Activated CD4-positive, alpha-beta T cell treated with anti-CD3 and anti-CD28 coated beads, Interleukin-2, amount 50 U/mL, for 16 hours (primary cell): ENCODE measurements at regions not wholly inside any gene's neighbourhood (a gene's known extent, or its start where the extent isn't known, plus 50 kb on each side); places are given as distances from the start of the nearest gene placed in this dataset.
A peak's percentile ranks its signal among the peaks of the same experiment; 100 is the strongest.
"Not testable (repeated sequence)": the region's sequence is repeated elsewhere in the genome, so short reads cannot be mapped to it uniquely, and the experiment has no call there.

Experiments used
- DNase-seq: peaks from one replicate; pipeline ENCODE4 v3.0.0-alpha.2; 2020

- DNase-seq: no peak
Observed at GRCh38 chr1:64318428-64318827, 115.0 kb downstream of the UBE2U start.

GRCh38 chr1:64320007-64320406, 116.6 kb downstream of the UBE2U start:
- no peak for DNase-seq

- DNase-seq: peak; percentile 36
Observed at GRCh38 chr1:64320470-64320869, 117.0 kb downstream of the UBE2U start.

- DNase-seq: no peak
Observed at GRCh38 chr1:64320922-64321614, 117.6 kb downstream of the UBE2U start.

GRCh38 chr1:64323054-64323453, 119.6 kb downstream of the UBE2U start:
- no peak for DNase-seq

GRCh38 chr1:64323882-64324281, 120.5 kb downstream of the UBE2U start:
- DNase-seq: no peak

- DNase-seq: no peak
Observed at GRCh38 chr1:64325856-64326255, 122.4 kb downstream of the UBE2U start.

- DNase-seq: no peak
Observed at GRCh38 chr1:64327119-64327518, 123.7 kb downstream of the UBE2U start.

- no peak for DNase-seq
Observed at GRCh38 chr1:64328193-64328592, 124.8 kb downstream of the UBE2U start.

- DNase-seq: no peak
Observed at GRCh38 chr1:64330839-64331238, 127.4 kb downstream of the UBE2U start.

- DNase-seq: no peak
Observed at GRCh38 chr1:64335636-64336035, 132.2 kb downstream of the UBE2U start.

- DNase-seq: no peak
Observed at GRCh38 chr1:64337475-64337874, 132.5 kb upstream of the CACHD1 start.

GRCh38 chr1:64337926-64338325, 132.0 kb upstream of the CACHD1 start:
- no peak for DNase-seq

GRCh38 chr1:64340361-64340760, 129.6 kb upstream of the CACHD1 start:
- DNase-seq: no peak

- no peak for DNase-seq
Observed at GRCh38 chr1:64343105-64343822, 126.7 kb upstream of the CACHD1 start.

GRCh38 chr1:64343823-64344190, 126.1 kb upstream of the CACHD1 start:
- no peak for DNase-seq

GRCh38 chr1:64348270-64348960, 121.5 kb upstream of the CACHD1 start:
- DNase-seq: no peak

- DNase-seq: no peak
Observed at GRCh38 chr1:64348961-64349648, 120.8 kb upstream of the CACHD1 start.

GRCh38 chr1:64355534-64355933, 114.4 kb upstream of the CACHD1 start:
- not testable (repeated sequence) for DNase-seq

GRCh38 chr1:64356636-64357256, 113.2 kb upstream of the CACHD1 start:
- no peak for DNase-seq

- no peak for DNase-seq
Observed at GRCh38 chr1:64357422-64357821, 112.5 kb upstream of the CACHD1 start.

GRCh38 chr1:64358692-64359091, 111.2 kb upstream of the CACHD1 start:
- no peak for DNase-seq

GRCh38 chr1:64361974-64362373, 108.0 kb upstream of the CACHD1 start:
- DNase-seq: no peak
